GM19240 (cell line): ENCODE measurements at regions not wholly inside any gene's neighbourhood (a gene's known extent, or its start where the extent isn't known, plus 50 kb on each side); places are given as distances from the start of the nearest gene placed in this dataset.

Source experiments
- DNase-seq: peaks from one replicate; pipeline ENCODE4 v3.0.0; 2011; ENCODE audit warnings: low spot score; ENCODE audit not compliant: insufficient read length

DNA sequence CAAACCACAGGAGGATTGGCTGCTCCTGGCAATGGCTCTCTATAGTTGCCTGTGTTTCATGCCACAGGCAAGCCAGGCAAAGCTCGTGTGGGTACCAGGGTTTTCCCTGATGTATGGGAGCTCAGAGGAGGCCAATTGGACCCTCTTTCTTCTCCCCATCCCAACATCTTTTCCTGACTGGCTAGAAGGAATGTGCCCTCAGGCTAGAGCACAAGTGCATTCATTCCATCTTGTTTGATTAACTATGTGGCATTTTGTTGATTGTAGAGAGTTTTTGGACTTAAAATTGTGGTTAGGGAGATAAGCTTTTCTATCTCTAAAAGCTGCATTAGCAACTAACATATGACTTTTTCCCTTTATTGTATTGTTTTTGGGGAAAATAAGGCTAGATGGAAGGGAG lies 561.3 kb downstream of the PSAT1 start:
- no peak for DNase-seq

DNA sequence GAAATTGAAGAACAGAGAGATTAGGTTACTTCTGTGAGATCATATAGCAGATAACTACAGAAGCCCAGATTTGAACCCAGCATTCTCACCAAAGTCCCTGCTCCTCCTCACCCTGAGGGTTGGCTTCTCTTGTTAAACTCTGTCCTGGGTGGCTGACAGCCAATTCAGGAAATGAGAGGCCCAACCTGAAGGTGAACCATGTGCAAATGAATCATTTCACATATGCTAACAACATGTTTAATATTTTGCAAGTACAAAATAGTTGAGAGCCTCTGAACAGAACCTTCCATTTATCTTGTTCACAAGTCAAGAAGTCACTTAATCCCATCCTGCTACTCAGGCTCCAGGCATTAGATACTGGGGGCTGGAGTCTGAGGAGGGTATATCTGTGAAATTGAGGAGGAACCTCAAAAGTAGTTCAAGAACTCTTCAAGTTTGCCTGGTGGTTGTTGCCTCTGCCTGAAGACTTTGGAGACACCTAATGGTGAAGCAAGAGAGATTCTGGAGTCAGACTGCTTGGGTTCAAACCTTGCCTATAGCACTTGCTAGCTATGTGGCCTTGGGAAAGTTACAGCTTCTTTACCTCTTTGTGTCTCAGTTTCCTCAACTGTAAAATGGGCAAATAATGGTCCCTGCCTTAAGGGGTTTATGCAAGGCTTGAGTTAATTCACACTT lies 564.0 kb downstream of the PSAT1 start:
- no peak for DNase-seq

DNA sequence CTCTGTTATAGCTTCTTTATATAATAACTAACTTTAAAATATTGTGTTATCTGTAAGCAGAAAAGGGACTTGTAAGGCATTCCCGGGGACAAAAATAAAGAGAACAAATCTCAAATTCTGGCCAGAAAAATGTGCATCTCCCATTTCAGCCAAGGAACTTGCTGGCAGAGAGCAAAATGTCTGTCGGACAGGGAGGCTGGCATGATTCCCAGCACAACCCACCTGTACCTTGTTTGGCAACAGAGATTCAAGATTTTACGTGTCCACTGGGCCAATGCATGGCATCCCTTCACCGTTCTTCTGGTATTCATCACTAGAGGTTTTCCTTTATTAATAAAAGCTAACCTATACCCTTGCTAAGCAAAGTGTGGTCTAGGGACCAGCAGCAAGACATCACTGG lies 566.6 kb downstream of the PSAT1 start:
- no peak for DNase-seq

DNA sequence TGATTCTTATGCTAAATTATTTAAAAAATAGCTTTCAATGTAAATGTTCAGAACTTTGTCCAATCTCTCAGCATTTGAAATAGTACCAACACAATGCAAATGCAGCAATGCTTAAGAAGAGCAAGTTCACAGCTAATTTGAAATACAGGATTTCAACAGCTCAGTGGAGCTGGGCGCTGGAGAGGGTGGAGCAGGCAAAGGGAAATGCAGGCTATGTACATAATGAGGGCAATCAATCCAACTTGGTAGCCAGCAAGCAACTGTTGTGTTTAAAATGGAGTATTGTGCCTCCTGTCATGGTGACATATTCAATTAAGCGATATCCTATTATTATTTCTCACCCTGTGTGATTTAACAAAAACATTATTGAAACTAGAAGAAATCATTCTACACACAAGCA lies 568.8 kb downstream of the PSAT1 start:
- no peak for DNase-seq

DNA sequence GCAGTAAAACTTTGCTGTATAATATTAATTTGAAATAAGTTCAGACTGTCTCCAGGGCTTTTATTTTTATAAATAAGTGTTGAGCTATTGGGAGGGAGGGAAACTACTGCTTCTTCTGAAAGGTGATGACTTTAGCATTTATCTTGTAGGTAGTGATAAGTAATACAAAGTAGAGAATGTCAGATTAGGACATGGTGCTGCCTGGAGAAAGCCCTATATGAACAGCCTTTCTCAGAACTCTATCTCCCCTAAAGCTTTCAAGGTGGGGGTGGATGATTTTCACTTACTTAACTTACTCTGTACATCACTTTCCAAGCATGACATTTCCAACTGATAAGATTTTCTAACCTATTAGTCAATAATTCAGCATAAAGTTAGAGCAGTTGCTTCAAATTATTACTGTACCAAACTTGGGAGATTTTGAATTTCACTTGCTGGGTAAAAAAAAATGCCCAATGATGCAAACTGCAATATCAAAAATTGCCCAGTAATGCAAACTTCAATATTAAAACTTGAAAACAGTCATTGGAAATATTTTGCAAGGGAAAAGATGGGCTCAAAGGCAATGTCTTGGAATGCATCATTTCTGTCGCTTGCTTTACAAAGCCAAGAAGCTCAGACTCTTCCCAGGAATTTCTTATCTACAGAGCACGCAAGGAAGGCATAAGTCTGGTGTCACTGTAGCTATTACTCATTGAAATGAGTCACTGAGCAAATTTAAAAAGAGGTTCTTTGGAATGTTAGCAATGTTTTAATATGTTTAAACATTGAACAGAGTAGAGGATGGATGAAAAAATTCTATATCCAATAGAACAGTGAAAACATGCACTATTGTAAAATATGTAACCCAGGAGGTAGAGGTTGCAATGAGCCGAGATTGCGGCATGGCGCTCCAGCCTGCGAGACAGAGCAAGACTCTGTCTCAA lies 569.5 kb downstream of the PSAT1 start:
- no peak for DNase-seq

- DNase-seq: no peak
These were observed 574.1 kb downstream of the PSAT1 start for GRCh38 chr9:78871086-78871451.

DNA sequence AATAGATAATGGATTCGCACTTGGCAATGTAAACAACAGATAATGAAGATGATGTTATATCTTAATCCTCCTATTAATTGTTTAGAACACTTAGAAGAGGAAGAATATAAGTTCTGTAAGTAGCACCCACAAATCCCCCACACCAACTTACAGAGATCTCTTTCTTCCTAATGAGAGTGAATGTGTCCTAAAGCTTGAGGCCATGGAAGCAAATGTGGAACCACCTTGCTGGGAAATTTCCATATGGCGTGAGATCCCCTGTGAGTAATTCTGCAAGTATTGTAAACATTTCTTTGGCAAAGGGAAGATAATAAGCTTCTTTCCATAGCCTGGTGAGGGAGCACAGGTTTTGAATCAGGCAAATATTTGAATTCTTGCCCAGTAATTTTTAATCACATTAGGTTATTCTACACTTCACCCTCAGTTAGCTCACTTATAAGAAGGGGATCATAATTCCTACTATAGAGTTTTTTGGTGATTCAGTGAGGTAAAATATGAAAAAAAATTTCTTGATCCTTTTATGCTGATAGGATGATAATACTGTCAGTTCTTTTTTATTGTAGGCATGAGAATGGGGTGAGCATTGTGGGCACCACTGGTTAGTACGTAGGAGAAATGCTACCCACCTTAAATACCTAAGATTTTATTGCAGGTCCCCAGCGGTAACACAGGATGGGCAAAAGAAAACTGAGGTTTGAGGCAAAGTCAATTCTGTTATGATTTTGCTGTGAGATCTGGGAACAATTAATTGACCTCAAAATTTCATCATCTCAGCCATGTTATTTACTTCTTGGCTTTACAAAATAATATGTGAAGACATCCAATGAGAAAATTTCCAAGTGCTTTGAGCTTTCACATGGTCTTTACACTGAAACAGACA lies 574.8 kb downstream of the PSAT1 start:
- no peak for DNase-seq

DNA sequence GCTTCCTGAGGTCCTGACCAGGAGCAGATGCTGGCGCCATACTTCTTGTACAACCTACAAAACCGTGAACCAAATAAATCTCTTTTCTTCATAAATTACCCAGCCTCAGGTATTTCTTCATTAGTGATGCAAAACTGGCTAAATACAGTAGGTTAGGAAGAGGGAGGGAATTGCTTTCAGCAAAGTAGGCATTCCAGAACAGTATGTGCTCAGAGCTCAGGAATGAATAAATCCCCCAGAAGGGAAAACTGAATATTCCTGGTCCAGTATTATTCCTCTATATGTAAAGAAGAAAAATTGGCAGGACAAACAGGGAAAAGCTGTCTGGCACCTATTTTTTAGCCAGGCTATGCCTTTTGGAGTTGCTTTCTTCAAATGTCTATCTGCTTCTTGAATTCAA lies 577.1 kb downstream of the PSAT1 start:
- no peak for DNase-seq

GRCh38 chr9:78879324-78880100 lies 582.6 kb downstream of the PSAT1 start:
- no peak for DNase-seq

DNA sequence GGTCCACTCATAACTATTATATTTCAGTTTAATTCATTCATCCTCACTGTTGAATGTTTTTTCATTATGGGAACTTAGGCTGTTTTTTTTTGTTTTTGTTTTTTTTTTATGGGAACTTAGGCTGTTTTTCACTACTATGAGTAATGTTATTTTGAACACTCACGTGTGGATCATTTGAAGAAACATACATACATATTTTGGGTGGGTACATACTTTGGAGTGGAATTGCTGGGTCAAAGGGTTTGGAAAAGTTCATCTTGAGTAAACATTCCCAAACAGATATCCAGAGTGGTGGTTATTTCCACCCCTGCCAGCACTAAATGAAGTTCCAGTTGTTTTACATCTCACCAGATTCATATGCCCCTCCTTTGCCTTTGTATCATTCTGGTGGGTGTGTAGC lies 584.4 kb downstream of the PSAT1 start:
- DNase-seq: no peak

- DNase-seq: no peak
These were observed 585.6 kb downstream of the PSAT1 start for GRCh38 chr9:78882481-78882880.

- DNase-seq: no peak
These were observed 587.8 kb downstream of the PSAT1 start for GRCh38 chr9:78884611-78885150.

GRCh38 chr9:78892182-78892581 lies 595.3 kb downstream of the PSAT1 start:
- no peak for DNase-seq

DNA sequence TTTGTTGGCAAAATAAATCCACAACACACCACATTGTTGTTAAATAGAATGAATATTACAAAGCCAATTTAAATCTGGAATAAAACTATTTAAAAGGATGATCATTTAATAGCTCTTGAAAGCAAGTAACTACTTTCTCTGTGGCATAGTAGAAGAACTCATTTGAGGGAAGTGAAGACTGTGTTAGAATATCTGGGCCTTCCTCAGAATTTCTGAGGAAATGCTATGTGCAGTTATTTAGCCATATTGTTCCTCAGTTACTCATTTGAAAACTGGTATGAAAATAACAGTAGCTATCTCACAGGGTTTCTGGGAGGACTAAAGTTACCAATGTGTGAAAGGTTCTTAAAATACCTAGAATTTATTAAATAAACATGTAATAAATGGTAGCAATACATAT lies 595.8 kb downstream of the PSAT1 start:
- DNase-seq: no peak

DNA sequence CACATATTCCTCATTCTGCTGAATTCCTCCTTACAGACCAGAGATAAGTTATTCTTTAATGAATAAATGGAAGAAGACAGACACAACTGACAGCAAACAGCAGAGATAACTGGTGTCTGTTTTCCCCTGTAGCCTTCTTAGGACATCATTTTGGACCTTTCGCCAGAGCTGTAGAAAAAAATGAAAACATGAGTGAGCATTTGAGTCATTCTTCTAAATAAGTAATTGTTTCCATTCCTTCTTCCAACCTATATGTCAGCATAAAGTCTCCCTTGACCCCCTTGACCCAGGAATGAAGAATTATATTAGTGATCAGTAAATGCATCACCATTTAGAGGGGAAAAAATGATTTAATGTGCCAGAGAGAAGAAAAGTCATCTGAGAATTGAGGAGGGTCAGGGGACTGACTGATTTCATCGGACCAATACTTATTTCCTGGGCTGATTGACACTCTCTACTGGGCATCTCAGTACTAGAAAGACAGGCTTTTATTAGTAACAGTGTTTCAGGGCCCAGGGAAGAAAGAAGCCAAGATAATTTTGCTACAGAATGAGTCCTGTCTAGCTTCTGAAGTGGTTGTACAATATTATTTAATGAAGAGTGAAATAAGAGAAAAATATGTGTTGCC lies 597.0 kb downstream of the PSAT1 start:
- DNase-seq: no peak

DNA sequence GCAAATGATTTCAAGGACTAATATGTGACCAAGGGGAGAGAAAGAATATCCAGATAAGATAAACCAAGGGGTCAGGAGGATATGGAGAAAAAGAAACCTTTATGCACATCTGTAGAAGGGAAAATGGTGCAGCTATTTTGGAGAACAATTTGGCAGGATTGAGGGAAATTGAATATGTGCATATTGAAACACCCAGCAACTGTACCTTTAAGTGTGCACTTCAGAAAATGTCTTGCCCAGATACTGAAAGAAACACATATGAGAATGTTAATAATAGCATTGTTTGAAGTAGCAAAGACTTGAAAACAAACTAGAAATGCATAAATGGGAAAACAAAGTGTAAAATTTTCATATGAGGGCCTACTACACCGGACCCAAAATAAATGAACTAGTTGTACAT lies 599.6 kb downstream of the PSAT1 start:
- DNase-seq: no peak

DNA sequence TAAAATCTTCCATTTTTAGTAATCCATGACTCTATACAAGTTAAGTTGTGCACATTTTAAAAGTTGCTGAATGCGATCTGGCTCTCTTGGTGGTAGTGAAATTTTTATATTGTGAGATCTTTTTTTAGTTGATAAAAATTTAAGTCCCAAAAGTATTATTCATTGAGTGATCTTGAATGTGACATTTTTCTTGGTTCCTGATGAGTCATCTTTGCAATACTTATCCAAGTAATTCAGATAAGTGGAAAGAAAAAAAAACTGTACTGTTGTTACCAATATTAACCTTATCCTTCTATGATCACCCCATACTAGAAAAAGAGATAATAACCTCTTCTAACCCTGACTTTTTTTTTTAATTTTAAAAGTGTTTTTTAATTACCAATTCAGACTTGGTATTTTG lies 601.3 kb downstream of the PSAT1 start:
- DNase-seq: no peak

GRCh38 chr9:78899006-78899405 lies 602.1 kb downstream of the PSAT1 start:
- no peak for DNase-seq

DNA sequence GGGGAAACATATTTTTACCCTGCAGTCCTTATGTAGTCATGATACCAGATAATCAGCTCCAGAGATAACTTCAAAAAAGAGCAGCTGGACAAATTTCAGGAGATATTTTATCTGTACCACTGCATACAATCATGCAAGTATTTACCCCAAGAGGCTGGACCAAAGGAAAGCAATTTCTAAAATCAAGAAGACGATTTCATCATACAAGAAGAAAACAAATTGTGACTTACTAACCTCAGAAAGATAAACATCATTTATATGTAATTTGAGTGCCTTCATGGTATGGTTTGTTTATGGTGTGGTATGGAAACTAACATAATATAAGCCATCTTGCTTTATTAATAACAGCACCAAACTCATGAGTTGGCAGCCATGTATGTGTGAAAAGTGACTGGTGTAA lies 603.6 kb downstream of the PSAT1 start:
- DNase-seq: no peak

GRCh38 chr9:78902051-78902450 lies 605.1 kb downstream of the PSAT1 start:
- DNase-seq: no peak
